ENCODE measurements at regions not wholly inside any gene's neighbourhood (a gene's known extent, or its start where the extent isn't known, plus 50 kb on each side); places are given as distances from the start of the nearest gene placed in this dataset.

GRCh38 chr7:17038160-17038782, 156.5 kb upstream of the AGR3 start:
- peaks cover 0 to 13% (median 4%) of the 10 kb centered on the region in 4 donors for H3K4me1 ChIP-seq
- H3K9me3 ChIP-seq = no peaks in the 10 kb centered on the region
- H3K27me3 ChIP-seq = no peaks in the 10 kb centered on the region
- no peak for DNase-seq
- H3K4me3 ChIP-seq = no peak overlapping the region
- H3K36me3 ChIP-seq = no peaks in the 10 kb centered on the region
- intact Hi-C loops (cut with DNase I; ENCODE audit: low total_unique reads) = no loop called here
- no peak overlapping the region for H3K27ac ChIP-seq
- no peak for TF ChIP-seq CTCF (IDR thresholded peaks at IDR 0.05)

GRCh38 chr7:17038783-17039170, 157.0 kb upstream of the AGR3 start:
- Histone ChIP-seq H3K9me3 (no peaks in the 10 kb centered on the region), H3K4me1 (peaks cover 0 to 13% (median 4%) of the 10 kb centered on the region in 4 donors), H3K36me3 (no peaks in the 10 kb centered on the region), H3K4me3 (no peak overlapping the region), H3K27ac (no peak overlapping the region), H3K27me3 (no peaks in the 10 kb centered on the region)
- DNase-seq = no peak
- intact Hi-C loops (cut with DNase I; ENCODE audit: low total_unique reads) = no loop called here
- TF ChIP-seq CTCF (IDR thresholded peaks at IDR 0.05) = no peak

- H3K36me3 ChIP-seq = no peaks in the 10 kb centered on the region
- H3K4me1 ChIP-seq = peaks cover 0 to 13% (median 4%) of the 10 kb centered on the region in 4 donors
- no peak overlapping the region for H3K4me3 ChIP-seq
- DNase-seq = no peak
- H3K27me3 ChIP-seq = no peaks in the 10 kb centered on the region
- H3K27ac ChIP-seq = no peak overlapping the region
- no peaks in the 10 kb centered on the region for H3K9me3 ChIP-seq
- TF ChIP-seq CTCF (IDR thresholded peaks at IDR 0.05) = no peak
- intact Hi-C loops (cut with DNase I; ENCODE audit: low total_unique reads) = no loop called here
These were observed 157.6 kb upstream of the AGR3 start for GRCh38 chr7:17039372-17039771.

GRCh38 chr7:17040716-17041115, 158.9 kb upstream of the AGR3 start:
- H3K4me3 ChIP-seq = no peak overlapping the region
- DNase-seq = no peak
- H3K27me3 ChIP-seq = no peaks in the 10 kb centered on the region
- peaks cover 0 to 13% (median 4%) of the 10 kb centered on the region in 4 donors for H3K4me1 ChIP-seq
- no peaks in the 10 kb centered on the region for H3K9me3 ChIP-seq
- H3K36me3 ChIP-seq = no peaks in the 10 kb centered on the region
- TF ChIP-seq CTCF (IDR thresholded peaks at IDR 0.05) = no peak
- intact Hi-C loops (cut with DNase I; ENCODE audit: low total_unique reads) = no loop called here
- H3K27ac ChIP-seq = no peak overlapping the region

GRCh38 chr7:17041324-17041723, 159.5 kb upstream of the AGR3 start:
- Histone ChIP-seq H3K36me3 (no peaks in the 10 kb centered on the region), H3K4me1 (peaks cover 0 to 13% (median 4%) of the 10 kb centered on the region in 4 donors), H3K27me3 (no peaks in the 10 kb centered on the region), H3K4me3 (no peak overlapping the region), H3K27ac (no peak overlapping the region), H3K9me3 (no peaks in the 10 kb centered on the region)
- no peak for TF ChIP-seq CTCF (IDR thresholded peaks at IDR 0.05)
- intact Hi-C loops (cut with DNase I; ENCODE audit: low total_unique reads) = no loop called here
- DNase-seq = no peak

- peaks cover 0 to 17% (median 6%) of the 10 kb centered on the region in 4 donors for H3K4me1 ChIP-seq
- no peak overlapping the region for H3K4me3 ChIP-seq
- H3K27me3 ChIP-seq = no peaks in the 10 kb centered on the region
- intact Hi-C loops (cut with DNase I; ENCODE audit: low total_unique reads) = no loop called here
- no peaks in the 10 kb centered on the region for H3K9me3 ChIP-seq
- H3K27ac ChIP-seq = no peak overlapping the region
- DNase-seq = no peak
- no peak for TF ChIP-seq CTCF (IDR thresholded peaks at IDR 0.05)
- no peaks in the 10 kb centered on the region for H3K36me3 ChIP-seq
These were observed 160.4 kb upstream of the AGR3 start for GRCh38 chr7:17042211-17042610.

Measured in tibial artery (tissue), 4 donors.